HUDEP-2 (cell line): ENCODE measurements at regions not wholly inside any gene's neighbourhood (a gene's known extent, or its start where the extent isn't known, plus 50 kb on each side); places are given as distances from the start of the nearest gene placed in this dataset.

ENCODE experiments used
- DNase-seq, 76 experiments: peaks; one replicate each; lab custom pipeline; 2025; ENCODE audit not compliant: unreplicated experiment in 76 of 76; lab: John Stamatoyannopoulos, UW

DNA sequence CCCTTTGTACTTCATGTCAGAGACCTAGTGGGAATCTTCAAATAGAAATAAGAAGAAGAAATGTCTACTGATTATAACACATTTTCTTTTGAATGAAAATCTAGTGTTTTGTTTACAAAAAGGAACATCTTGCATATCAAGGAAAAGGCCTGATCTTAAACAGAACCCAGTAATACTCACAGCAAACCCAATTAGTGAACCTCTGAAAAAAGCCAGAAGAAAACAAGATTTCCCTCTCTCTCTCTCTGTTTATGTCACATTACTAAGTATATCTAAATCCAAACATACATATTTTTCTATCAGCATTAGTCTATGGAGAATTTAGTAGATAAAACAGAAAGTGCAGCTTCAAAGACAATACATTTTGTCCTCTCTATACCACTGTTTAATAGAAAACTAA is 457.9 kb downstream of the NR2F1-AS1 start:
- no peak for DNase-seq

DNA sequence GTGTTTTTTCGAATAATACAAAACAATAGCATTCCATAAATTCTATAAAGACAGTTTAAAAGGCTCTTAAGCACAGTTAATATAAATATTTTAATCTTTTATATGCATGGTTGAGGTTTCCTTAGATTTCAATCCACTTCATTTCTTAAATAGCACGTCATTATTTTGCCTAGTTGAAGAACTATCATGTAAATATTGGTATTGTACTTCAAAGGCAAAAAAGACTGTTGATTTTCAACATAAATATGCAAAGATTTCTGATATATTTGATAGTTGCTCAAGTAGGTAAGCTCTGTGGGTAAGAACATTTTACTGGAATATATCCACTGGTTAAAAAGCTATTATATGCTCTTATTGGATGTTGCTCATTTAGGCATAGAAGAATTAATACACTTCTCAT is 458.6 kb downstream of the NR2F1-AS1 start:
- DNase-seq, result no peak

DNA sequence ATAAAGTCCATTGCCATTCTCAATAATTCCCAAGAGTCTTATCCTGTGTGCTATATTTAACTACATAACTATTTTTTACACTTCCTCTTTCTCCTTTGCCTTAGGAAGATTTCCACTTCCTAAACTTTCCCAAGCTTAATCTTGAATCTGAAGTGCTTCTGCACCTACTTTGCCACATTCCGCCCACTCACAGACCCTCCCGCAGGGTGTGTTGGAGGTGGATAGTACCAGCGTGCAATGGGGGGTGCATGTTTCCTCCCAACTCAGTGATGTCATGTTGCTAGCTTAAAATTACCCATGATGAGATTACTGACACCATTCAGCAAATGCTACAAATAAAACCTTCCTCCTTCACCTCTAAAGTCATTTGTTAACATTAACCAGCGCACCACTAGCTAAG is 460.2 kb downstream of the NR2F1-AS1 start:
- no peak for DNase-seq

DNA sequence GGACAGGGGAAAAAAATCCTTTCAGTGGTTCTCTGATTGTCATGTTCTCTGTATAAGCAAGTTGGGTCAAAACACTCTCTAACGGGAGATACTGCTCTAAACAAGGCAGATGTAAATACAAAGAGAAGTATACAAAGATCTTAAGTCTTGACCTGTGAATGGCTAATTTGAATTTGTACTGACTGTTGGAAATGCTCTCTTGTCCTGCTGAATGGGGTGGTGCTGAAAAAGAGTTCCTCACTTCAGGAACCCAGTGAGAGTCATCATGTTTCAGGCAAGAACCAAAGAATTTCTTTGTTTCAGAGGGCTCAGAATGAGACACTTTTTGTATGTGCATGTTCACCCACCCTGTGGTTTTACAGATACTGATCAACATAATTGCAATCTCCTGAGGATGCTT is 461.0 kb downstream of the NR2F1-AS1 start:
- no peak for DNase-seq

- no peak for DNase-seq
Measured at GRCh38 chr5:93117751-93118531, 463.1 kb downstream of the NR2F1-AS1 start.

- DNase-seq, result no peak
Measured at GRCh38 chr5:93107805-93108520, 473.1 kb downstream of the NR2F1-AS1 start.

DNA sequence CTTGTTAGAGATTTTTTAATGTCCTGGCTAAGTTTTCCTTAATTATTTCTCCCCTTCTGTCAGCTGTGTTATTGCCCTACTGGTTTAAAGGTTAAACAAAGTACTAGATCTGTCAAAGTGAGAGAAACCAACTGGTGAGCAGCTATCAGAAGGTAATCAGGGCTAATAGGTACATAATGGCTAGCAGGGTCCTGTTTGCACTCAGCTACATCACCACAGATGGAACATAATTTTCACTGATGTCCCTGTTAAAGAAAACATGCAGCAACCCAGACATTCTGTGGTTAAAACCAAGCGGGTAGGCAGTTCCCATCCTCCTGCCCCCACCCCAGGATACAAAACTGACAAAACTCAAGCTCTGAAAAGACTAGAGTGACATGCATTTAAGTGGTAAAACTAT is 473.9 kb downstream of the NR2F1-AS1 start:
- no peak for DNase-seq

GRCh38 chr5:93101661-93102060 is 479.4 kb downstream of the NR2F1-AS1 start:
- DNase-seq, result no peak

DNA sequence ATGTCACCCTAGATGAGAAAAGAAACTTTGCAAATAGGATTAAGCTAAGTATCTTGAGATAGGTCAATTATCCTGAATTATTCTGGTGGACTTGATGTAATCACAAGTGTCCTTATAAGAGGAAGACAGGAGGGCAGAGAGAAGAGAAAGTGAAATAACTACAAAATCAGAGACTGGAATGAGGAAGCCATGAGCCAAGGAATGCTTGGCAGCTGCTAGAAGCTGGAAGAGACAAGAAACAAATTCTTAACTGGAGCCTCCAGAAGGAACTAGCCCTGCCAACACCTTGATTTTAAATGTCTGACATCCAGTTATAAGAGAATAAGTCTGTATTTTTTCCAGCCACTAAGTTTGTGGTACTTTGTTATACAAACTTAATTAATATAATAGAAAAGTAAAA is 480.0 kb downstream of the NR2F1-AS1 start:
- no peak for DNase-seq

GRCh38 chr5:93100428-93100827 is 480.6 kb downstream of the NR2F1-AS1 start:
- DNase-seq, result no peak

- DNase-seq, result no peak
Measured at GRCh38 chr5:93099902-93100347, 481.1 kb downstream of the NR2F1-AS1 start.

GRCh38 chr5:93096561-93096960 is 484.5 kb downstream of the NR2F1-AS1 start:
- no peak for DNase-seq

DNA sequence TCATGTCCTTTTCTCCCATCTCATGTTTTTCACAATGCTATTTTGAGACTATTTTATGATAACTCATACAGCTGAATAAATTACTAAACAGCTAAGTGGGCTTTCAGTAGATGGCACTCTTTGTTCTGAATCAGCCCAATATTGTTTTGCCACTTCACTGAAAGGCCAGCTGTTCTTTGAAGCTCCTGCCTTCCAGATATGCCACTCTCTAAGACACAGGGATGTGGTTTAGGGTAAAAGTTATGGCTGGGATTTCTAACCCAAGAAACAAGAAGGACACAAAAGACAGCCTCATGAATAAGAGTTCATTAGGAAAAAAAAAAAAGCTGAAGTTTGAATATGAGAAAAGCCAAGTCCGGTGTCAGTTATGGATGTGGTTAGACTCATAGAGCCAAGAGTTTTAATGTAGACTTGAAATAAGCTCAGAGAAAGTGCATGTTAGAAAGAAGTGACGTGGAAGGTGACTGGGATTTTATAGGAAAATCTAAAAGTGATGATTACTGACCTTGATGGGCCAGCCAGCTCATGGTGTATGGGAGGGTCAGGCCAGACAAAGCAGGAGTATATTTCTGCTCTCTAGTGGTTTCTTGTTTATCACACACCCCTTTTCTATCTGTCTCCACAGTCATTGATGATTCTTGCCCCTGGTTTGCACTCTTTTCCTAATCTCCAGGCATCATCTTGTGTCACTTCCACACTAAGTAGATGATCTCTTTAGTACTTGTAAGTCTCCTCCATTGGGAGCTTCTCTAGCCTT is 488.5 kb downstream of the NR2F1-AS1 start:
- no peak for DNase-seq

DNA sequence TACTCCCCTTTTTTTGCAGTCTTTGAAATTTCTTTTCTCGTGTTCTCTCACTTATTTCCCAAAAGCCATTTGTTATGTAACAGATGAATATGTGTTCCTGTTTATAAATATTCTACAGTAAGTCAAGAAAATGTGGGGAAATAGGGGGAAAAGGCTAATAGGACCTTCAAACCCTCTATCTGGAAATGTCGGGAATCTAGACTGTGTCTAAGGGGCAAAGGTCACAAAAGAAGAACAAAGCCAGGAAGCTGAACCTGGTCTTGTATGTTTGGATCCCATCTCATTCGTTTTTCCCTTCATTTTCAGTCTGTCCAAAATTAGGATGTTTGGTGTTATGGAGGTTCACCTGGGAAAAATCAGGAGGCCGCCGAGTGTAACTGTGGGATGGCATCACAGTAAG is 490.3 kb downstream of the NR2F1-AS1 start:
- no peak for DNase-seq

DNA sequence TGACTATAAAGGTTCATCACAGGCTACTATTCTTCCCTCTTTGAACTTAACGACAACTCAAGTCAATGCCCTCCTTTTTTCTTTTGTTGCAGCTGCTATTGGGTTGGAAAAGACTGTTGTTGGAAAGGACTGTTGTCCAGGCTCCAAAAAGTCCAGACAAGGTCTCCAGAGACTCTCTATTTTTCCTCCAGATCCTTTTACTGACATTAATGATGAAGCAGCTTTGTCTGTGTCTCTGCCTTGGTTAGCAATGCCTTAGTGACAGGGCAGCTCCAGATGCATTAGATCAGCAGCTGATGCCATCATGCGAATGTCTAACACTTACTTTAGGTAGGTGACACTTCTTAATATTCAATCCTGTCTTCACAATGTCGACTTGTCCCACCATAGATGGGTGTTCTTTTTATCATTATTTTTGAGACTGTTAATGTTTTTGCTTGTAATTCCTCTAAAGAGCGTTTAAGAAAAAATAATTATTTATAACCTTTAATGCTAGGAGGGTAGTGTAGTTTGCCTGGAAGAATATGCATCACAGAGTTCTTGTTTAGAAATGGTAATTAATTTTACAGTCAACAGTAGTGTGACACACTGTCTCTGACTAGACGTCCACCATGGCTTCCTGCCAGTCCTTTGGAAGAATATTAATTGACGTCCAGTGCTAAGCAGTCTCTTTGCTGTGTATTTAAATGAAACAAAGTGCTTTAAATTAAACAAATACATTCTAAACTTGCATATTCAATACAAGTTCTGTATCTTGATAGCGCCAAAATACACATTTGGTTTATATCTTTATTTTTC is 492.2 kb downstream of the NR2F1-AS1 start:
- no peak for DNase-seq

GRCh38 chr5:93087326-93087725 is 493.7 kb downstream of the NR2F1-AS1 start:
- no peak for DNase-seq

DNA sequence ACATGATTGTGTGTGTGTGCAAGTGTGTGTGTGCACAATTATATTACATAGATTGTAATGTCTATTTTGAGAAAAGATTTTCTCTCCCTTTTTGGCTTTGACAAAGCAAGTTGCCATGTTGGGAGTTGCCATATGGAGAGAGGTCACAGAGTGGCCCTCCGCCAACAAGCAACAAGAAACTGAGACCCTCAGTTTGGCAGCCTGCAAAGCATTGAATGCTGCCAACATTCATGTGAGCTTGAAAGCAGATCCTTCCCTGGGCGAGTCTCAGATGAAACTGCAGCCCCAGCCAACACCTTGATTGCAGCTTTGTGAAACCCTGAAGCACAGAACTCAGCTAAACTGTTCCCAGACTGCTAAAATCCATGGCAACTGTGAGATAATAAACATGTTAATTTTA is 498.0 kb downstream of the NR2F1-AS1 start:
- no peak for DNase-seq

DNA sequence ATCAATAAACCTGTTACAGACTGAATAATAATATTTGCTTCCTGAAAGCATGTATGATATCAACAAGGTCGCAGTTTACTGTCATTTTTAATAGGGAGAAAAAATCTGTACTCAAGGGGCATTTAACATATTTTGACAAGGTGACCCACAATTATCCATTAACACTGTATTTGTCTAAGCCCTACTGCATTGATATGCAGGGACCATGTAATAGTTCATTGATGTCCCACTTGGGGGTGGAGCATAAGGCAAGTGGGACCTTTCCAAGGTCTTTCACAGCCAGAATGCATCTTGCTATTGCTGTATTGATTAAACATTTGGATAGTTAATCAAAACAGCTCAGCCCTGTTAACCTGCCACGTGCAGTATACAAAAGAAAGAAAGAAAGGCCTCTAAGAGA is 502.0 kb downstream of the NR2F1-AS1 start:
- DNase-seq, result no peak

- no peak for DNase-seq
Measured at GRCh38 chr5:93078082-93079038, 502.7 kb downstream of the NR2F1-AS1 start.

GRCh38 chr5:93076566-93076965 is 504.5 kb downstream of the NR2F1-AS1 start:
- no peak for DNase-seq
